NT2/D1 (cell line): ENCODE measurements at regions not wholly inside any gene's neighbourhood (a gene's known extent, or its start where the extent isn't known, plus 50 kb on each side); places are given as distances from the start of the nearest gene placed in this dataset.

Experiments used
- SUZ12 ChIP-seq: IDR thresholded peaks from 2 replicates; pipeline ENCODE4 v1.6.1; 2011; ENCODE audit not compliant: insufficient read length, insufficient read depth; ENCODE audit errors: extremely low read depth
- YY1 ChIP-seq: IDR thresholded peaks from 2 replicates; pipeline ENCODE4 v1.6.1; 2011; ENCODE audit not compliant: insufficient read length, insufficient read depth
- ZNF274 ChIP-seq: IDR thresholded peaks from 2 replicates; pipeline ENCODE4 v1.6.1; 2011; ENCODE audit warnings: mild to moderate bottlenecking, low read depth, low read length

DNA sequence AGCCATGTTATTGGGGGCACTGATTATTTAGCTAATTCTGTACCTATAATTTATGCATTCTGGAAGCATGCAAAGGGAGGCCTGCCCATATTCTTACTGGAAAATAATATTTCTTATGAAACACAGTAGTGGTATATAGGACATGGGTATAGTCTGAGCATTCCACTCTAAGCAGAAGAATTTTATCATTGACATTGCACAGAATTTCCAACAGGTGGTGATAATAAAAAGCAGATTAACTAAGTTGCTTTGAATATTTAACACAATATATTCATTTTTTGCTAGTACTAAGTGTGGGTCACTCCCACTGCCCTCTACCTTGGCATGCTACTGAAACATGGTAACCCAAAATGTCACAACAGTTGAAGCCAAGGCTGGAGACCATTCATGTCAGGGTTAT is 728.8 kb upstream of the FAT3 start:
- TF ChIP-seq YY1 = no peak
- no peak for TF ChIP-seq ZNF274
- no peak for TF ChIP-seq SUZ12
